Peyer's patch (tissue), 4 donors: ENCODE measurements at regions not wholly inside any gene's neighbourhood (a gene's known extent, or its start where the extent isn't known, plus 50 kb on each side); places are given as distances from the start of the nearest gene placed in this dataset.
A peak's percentile ranks its signal among the peaks of the same experiment; 100 is the strongest.

Source experiments
- DNase-seq, 3 donors: peaks; one replicate each; pipeline ENCODE4 v3.0.0-alpha.2; 2017 to 2019
- H3K27ac ChIP-seq, 4 donors: fragments of 200-600 bp; sonication (generic); one replicate each; pipeline ENCODE4 v1.5.1; 2016 to 2019
- H3K27me3 ChIP-seq, 2 donors: fragments of 200-600 bp; sonication (generic); one replicate each; pipeline ENCODE4 v1.5.1; 2019
- H3K36me3 ChIP-seq, 3 donors: fragments of 200-600 bp; sonication (generic); one replicate each; pipeline ENCODE4 v1.5.1; 2016 to 2019
- H3K4me1 ChIP-seq, 4 donors: fragments of 200-600 bp; sonication (generic); one replicate each; pipeline ENCODE4 v1.5.1; 2016 to 2019
- H3K4me3 ChIP-seq, 4 donors: fragments of 200-600 bp; sonication (generic); 1 replicate in 3 of 4; 2 replicates in 1 of 4; pipeline ENCODE4 v1.5.1; 2016 to 2019; ENCODE audit warnings: mild to moderate bottlenecking in 1 of 4
- H3K9me3 ChIP-seq, 4 donors: fragments of 200-600 bp; sonication (generic); one replicate each; pipeline ENCODE4 v1.5.1; 2016 to 2019; ENCODE audit warnings: mild to moderate bottlenecking in 1 of 4
- POLR2A ChIP-seq, 2 donors: fragments of 450-650 bp; IDR thresholded peaks; one replicate each; pipeline ENCODE4 v1.5.1; 2017; ENCODE audit warnings: antibody characterized with exemption in 2 of 2, mild to moderate bottlenecking in 2 of 2, moderate library complexity in 2 of 2
- small RNA-seq, 2 donors: library from RNA; depleted of rRNA; stranded (forward); fragments of <200 nt; gene quantifications; one replicate each; pipeline ENCODE3, GENCODE V24; 2016
- TF ChIP-seq, protein P1 (sequence below), 6 experiments: fragments of 450-650 bp in 4 of 6; fragments of 200-600 bp in 2 of 6; sonication (generic) in 1 of 6; IDR thresholded peaks; one replicate each; pipeline ENCODE4 v1.5.1; 2017 to 2019; ENCODE audit warnings: antibody characterized with exemption in 6 of 6, mild to moderate bottlenecking in 3 of 6, moderate library complexity in 1 of 6

DNA sequence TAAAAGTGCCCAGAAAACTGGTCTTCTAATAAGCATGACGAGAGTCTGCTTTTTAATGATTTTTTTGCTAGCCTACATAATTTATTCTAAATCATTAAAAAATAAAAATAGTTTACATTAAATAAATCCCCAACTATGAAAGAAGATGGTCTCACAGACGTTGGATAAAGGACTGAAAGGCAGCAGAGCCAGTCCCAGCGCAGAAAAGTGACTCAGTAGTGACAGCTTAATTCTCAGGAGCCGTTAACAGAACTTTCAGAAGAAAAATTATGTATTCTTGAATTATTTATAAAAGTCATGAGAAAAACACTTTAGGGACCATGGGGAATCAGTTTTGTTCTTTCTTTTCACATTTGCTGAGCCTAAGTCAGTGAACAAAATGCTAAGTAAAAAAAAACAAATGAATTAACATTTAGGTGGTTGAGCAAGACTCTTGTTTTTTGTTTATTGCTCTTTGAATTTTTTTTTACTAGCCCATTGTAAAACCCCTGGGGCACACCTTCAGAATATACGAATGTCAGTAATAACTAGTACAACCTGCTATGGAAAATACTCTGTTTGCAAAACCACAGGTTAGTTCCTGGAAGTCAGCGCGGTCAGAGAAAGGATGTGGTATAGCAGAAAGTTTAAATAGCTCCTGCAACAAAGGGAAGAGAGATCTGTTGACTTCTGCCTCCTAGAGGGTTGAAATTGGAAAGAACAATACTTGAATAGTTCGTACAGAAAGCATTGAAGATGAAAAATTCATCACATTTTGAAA lies 50.4 kb upstream of the CCDC160 start:
- TF ChIP-seq, protein P1, sequence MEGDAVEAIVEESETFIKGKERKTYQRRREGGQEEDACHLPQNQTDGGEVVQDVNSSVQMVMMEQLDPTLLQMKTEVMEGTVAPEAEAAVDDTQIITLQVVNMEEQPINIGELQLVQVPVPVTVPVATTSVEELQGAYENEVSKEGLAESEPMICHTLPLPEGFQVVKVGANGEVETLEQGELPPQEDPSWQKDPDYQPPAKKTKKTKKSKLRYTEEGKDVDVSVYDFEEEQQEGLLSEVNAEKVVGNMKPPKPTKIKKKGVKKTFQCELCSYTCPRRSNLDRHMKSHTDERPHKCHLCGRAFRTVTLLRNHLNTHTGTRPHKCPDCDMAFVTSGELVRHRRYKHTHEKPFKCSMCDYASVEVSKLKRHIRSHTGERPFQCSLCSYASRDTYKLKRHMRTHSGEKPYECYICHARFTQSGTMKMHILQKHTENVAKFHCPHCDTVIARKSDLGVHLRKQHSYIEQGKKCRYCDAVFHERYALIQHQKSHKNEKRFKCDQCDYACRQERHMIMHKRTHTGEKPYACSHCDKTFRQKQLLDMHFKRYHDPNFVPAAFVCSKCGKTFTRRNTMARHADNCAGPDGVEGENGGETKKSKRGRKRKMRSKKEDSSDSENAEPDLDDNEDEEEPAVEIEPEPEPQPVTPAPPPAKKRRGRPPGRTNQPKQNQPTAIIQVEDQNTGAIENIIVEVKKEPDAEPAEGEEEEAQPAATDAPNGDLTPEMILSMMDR (IDR thresholded peaks at IDR 0.05): no peak
- TF ChIP-seq POLR2A (IDR thresholded peaks at IDR 0.05): no peak
- Histone ChIP-seq H3K27me3 (no peaks in the 10 kb centered on the region), H3K36me3 (no peaks in the 10 kb centered on the region), H3K27ac (no peak overlapping the region), H3K9me3 (no peaks in the 10 kb centered on the region), H3K4me1 (no peaks in the 10 kb centered on the region), H3K4me3 (no peak overlapping the region)
- peak in 2 of 3 donors; percentile 48 to 76 for DNase-seq

Small RNA genes lying in the stretch of these regions (small RNA-seq; reads per million reads assigned to genes)
- 0 reads per million in 2 donors for gene RF00019
- 0 reads per million in 2 donors for gene TIMM8BP2
